Activated CD4-positive, alpha-beta T cell treated with anti-CD3 and anti-CD28 coated beads, Interleukin-2, amount 50 U/mL, for 16 hours (primary cell): ENCODE measurements at regions not wholly inside any gene's neighbourhood (a gene's known extent, or its start where the extent isn't known, plus 50 kb on each side); places are given as distances from the start of the nearest gene placed in this dataset.

Experiments used
- DNase-seq: peaks from one replicate; pipeline ENCODE4 v3.0.0-alpha.2; 2020

DNA sequence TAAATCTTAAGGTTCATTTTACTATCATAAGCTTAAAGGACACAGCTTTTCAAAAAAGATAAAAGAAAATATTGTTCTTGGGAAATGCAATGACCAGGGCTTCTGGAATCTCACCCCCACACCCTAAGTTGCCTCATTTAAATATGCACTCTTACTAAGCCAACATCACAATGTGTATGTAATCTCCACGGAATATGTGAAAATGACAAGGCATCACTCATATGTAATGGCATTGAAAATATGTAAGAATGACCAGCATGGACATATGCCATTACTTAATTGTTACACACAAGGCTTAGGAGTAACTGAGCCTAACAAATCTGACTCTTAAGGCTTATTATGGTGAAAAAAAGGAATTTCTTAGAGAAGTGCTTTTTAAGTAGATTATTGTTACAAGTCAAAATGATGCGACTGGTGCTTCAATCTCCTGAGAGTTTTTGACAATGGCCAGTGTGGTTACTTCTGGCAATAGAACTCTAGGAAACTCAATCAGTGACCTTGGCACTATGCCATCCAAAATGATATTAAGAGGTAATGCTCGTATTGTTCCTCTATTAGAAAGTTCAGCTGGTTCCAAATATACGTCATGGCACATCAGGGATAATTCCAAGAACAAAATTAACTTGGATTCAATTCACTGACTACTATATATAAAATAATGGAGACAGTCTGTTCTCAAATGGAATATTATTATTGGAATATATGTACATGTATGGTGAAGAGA, 290.0 kb upstream of the PLSCR5 start:
- no peak for DNase-seq

DNA sequence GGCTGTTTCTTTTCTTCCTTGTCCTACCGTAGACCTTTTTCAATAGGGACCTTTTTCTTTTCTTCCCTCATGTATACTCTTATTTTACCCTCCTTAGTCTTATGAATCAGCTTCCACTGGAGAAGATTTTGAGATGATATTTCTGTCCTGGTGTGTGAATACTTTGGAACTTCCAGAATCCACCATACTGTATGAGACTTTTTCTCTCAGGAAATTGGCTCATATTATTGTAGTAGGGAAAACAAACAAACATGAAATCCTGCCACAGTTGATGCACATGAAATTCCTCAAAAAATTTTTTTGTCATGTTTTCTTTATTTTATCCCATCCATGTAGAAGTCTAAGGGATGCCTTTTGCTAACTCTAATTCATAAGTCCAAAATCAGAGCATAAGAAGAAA, 289.3 kb upstream of the PLSCR5 start:
- DNase-seq = no peak

DNA sequence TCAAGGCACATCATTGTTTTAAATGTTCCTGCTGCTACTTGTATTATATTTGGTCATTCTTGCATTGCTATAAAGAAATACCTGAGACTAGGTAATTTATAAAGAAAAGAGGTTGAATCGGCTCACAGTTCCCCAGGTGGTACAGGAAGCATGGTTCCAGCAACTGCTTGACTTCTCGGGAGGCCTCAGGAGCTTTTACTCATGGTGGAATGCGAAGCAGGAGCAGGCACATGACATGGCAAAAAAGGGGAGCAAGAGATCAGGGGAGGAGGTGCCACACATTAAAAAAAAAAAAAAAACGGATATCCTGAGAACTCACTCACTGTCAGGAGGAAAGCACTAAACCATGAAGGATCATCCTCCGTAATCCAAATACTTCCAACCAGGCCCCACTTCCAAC, 286.9 kb upstream of the PLSCR5 start:
- DNase-seq = no peak

DNA sequence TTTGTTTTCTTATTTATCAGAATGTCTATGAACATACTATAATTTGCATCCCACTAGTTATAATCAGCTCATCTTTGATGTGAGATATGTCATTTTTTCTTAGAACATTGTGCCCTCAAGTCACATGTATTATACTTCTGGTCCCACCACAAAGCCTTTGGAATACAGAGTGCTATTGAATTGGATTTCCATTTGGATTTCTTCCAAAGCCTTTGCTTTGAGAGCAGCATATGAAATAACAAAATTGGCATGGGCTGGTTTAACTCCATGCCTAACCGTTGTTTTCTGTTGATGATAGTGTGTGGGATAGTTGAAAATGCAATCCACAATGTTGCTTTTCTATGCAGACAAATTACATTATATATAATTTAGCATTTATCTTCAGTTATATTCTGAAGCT, 284.5 kb upstream of the PLSCR5 start:
- DNase-seq = no peak

DNA sequence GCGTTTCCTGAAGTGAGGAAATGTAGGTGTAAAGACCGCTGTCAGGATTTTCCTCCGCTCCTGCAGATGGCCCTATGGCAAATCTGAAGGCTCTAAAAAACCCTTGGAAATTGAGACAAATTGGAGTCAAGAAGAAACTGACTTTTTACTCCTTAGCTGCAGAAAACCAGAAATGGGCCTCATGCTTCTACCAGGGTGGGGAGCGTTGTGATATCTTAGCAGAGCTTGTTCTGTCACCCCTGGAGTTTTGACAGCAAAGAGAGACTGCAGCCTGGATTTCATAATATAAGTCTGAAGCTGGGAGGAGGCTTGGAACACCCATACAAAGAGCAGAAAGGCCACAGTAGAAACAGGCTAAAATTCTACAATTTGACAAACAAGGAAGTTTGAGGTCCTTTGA, 283.0 kb upstream of the PLSCR5 start:
- no peak for DNase-seq

DNA sequence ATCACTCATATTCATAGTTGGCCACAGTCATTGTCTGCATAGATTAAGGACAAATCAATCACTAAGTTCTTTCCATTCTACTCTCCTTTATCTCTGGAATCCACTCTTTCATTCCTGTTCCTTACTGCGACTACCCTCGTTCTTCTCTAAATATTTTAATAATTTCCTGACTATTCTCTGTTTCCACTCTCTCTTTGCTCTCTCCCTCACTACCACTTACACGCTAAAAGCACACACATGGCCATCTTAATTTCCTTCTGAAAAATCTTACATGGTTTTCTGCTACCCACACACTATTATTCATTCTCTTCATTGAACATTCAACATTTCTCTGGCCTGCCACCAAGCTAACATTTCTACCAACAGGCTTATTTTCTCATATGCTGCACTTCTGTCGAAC, 279.6 kb upstream of the PLSCR5 start:
- no peak for DNase-seq

DNA sequence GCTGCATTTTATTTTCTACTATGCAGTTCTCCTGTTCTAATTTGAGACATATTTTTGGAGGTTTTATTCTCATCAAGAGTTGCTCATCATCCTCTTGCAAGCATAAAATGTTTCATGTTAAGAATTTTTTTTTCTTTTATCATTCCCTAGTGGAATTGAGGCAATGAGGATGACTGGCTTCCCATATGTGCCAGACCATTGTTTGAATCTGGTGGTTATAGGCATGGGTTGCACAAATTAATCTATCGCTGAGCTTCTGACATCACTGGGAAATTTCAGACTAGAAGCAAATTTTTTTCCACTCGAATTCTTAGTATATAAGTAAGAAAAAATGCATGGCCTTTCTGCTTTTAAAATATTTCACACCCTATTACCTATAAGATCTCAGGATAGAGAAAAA, 279.1 kb upstream of the PLSCR5 start:
- no peak for DNase-seq

DNA sequence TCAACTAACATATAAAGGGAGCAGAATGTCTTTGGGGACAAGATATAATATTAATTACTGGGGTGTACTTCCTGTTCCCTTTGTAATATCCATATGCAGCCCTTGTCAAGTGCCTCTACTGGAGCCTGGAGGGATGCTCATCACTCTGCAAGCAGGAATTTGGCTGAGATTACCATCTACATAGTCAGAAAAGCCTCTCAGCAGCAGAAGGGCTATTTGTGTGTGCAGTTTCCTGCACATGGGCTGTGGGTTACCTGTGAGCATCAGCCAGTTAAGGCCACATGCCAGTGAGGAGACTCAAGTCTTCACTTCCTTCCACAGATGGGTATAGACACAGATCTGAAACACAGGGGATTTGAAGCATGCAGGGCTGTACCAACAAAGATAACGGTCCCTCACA, 278.1 kb upstream of the PLSCR5 start:
- DNase-seq = no peak

DNA sequence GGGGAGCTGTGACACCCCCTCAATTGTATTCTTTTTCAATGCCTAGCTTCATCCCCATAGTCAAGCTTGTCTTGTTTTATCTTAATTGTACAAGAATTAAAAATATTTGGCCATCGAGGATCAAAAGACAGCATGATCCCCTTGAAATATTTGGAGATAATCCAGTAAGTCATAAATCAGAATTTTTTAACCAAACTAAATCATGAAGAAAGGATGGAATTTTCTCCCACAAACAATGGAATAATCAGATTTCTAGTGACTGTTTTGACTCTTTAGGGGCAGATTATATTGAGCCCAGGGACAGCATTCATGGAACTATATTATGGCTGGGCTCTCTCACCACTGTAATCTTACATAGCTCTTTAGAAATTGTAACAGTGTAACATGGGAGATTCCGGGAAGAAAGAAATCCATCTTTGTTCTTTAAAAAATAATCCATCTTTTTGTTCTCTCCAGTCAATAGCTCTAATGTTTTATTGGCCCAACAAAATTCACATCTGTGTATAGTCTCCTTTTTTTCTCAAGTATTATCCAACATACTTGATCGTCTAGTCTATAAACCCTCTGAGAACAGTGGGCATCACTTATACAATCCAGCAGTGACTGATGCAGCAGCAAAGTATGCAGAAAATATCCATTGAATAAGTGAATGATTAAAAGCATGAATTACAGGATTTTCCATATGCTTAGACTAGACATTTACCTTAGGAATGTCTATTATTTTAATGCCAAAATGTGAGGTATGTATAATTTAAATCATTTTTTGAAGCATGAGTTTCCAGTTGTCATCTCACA, 277.0 kb upstream of the PLSCR5 start:
- DNase-seq = no peak

DNA sequence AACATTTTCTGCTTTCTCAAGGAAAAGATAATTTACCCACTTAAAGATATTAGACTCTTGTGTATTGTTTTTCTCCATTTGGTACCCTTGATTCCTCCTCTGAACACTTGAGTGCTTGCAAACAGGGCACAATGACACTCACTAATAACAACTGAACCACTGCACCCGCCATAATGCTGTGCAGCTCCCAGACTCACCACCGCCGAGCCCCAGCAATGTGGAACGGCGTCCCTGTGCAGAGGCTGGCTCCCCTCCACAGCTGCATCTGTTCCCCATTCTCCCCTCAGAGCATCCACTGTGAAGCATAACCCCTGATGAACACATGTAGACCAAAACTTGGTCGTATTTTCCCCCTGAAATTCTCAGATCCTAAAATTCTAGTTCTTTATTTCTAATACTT, 276.2 kb upstream of the PLSCR5 start:
- DNase-seq = no peak

DNA sequence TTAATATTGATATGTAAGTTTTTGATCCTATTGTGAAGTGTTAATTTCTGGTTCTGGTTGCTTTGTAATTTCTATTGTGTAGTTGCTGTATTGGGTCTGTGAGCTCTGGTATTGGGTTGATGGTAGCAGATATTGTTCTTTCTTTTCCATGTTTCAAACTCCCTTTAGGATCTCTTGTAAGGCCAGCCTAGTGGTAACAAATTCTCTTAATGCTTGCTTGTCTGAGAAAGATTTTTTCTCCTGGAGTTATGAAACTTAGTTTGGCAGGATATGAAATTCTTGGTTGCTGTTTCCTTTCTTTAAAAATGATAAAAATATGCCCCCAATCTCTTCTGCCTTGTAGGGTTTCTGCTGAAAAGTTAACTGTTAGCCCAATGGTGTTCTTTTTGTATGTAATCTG, 268.6 kb upstream of the PLSCR5 start:
- DNase-seq = no peak

DNA sequence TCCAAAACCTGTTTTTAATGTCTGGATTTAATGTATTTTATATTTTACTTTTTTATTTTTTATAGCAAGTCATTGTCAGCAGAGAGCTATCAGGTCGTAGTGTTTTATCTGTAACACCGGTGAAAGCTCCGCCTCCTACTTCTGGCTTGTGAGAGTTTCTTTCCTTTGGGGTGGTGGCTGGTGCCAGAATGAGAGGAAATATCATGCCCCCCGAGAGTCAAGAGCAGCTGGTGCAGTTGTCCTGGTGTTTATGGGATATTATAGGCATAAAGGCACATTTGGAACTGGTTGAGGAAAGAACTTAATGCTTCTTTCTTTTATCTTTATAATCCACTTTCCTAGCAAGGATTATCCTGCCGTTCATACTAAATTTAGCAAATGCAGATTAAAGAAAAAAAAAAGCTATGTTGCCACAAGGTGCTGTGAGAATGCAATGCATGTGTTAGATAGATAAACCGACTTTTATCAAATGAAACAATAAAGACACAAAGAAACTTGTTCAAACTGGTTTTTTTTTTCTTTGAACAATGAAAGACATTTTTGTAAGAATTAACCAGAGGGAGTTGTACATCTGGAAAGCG, 260.1 kb upstream of the PLSCR5 start:
- DNase-seq = no peak

DNA sequence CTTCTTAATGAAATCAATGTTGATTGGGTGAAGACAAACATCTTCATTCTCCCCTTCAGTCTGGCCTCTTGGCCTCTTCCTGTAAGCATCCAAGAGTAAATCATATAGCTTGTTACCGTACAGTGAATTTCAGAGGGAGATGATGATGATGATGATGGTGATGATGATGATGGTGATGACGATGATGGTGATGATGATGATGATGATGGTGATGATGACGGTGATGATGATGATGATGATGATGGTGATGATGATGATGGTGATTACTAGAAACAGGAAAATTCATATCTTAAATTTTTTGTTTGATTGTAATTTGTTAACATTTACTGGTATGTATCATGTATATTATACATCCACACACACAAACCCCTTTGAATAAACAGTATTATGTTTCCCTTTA, 256.1 kb upstream of the PLSCR5 start:
- DNase-seq = no peak

DNA sequence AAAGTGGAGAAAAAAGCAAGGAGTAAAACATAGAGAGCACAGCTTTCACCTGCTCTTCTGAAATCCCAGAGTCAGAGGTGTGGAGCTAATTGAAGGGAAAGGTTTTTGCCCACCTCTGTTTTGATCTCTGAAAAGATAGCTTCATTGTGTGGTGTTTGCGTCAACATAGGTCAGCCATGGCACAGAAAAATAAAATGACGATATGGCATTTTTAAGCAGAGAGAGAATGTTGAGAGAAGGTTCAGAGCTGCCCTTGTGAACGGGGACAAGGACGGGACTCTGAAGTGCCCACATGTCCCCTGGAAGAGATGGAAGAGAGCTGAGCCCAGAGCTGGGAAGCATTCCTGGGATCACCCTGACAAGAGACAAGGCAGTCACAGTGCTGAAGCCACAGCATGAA, 249.4 kb upstream of the PLSCR5 start:
- DNase-seq = no peak

DNA sequence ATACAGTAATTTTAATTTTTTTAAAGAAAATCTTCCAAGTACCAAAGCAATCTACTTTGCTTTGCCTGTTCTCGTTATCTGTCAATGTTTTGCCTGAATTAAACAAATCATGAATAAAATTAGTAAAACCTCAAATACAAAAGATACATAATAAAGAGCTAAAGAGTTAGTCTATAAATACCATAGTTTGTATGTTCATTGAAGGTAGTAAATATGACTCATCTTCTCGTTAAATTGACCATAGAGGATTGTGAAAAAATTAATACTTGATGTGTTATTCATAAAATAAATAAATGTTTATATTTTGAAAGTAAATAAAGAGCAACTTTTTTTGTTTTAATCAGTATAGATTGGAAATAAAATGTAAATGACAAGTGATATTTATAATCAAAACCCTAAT, 246.5 kb upstream of the PLSCR5 start:
- DNase-seq = no peak

DNA sequence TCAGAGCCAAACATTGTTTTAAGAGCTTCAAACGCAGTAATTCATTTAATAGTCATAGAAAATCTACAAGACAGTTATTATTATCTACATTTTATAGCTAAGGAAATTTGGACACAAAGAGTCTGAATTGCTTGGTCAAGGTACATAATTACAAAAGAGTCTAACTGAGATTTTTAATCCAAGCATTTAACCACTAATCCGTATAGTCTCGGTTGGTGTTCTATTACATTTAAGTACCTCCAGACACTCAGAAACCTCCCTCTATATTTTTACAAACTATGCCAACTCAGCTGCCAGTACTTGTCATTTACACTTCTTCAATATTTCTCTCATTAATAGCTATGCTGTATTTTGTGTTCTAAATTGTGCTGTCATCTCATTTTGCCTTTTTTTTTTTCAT, 240.2 kb upstream of the PLSCR5 start:
- DNase-seq = no peak

DNA sequence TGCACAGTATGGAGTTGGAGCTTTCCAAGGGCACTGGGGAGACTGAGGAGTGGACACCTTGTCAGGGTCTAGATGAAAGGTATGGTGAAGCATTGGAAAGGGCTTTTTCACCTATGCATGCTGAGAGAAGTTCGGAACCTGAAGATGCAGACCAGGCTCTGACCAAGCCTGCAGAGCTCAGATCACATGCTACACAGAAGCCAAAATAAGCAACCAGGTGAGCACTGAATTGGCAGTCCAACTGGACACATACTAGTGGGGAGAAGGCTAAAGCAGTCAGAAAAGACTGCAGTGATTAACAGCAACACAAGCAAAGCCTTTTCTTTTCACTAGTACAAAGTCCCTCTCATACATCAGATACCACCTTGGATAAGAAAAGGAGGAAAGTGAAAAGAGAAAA, 238.3 kb upstream of the PLSCR5 start:
- DNase-seq = no peak

DNA sequence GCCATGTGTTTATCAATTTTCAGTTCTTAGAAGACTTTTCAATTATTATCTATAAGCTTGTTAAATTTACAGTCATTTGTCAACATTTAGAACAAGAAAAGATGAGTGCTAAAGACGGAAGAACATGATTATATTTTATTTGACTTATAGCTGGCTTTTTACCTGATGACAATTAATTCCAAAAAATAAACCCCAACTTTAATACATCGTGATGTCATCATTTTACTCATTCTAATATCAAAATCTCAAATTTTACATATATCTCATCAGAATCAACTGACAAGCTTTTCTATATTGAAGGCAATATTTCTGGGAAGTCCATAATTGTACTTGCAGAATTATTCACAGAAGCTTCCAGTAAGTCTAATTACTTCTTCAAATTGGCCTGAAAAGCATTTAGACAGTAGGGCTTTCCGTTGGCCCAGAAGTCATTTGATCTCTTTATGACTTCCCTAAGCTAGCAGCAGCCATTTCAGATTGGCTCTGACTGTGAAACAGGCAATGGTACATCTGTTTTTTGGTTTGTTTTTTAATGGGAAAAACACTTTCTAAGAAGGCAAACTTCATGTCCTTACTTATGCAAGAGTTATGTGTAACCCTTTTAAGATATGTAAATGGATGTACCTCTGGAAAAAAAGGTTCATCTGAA, 234.7 kb upstream of the PLSCR5 start:
- no peak for DNase-seq

DNA sequence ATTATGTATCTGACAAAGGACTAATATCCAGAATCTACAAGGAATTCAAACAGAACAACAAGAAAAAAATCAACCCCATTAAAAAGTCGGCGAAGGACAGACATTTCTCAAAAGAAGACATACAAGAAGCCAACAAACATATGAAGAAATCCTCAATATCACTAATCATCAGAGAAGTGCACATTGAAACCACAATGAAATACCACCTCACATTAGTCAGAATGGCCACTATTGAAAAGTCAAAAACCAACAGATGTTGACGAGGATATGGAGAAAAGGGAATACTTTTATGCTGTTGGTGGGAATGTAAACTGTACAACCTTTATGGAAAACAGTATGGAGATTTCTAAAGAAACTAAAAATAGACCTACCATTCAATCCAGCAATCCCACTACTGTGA, 233.1 kb upstream of the PLSCR5 start:
- DNase-seq = no peak

DNA sequence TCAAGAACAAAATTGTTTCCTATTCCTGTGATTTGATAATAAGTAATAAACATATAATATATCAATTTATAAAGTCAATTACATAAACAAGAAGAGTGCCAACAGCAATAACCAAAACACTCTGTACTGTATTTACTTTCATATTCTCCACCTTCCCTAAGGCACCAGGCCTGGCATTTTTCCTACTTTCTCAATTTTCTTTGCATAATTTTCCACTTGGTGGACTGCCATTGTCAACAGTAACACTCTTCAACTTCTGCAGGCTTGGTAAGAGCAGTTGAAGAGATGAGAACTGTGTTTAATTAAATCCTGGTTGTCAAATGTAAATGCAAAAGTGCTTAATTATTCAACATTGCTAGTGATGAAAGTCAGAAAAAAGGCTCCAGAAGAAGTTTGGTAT, 229.8 kb upstream of the PLSCR5 start:
- DNase-seq = no peak

DNA sequence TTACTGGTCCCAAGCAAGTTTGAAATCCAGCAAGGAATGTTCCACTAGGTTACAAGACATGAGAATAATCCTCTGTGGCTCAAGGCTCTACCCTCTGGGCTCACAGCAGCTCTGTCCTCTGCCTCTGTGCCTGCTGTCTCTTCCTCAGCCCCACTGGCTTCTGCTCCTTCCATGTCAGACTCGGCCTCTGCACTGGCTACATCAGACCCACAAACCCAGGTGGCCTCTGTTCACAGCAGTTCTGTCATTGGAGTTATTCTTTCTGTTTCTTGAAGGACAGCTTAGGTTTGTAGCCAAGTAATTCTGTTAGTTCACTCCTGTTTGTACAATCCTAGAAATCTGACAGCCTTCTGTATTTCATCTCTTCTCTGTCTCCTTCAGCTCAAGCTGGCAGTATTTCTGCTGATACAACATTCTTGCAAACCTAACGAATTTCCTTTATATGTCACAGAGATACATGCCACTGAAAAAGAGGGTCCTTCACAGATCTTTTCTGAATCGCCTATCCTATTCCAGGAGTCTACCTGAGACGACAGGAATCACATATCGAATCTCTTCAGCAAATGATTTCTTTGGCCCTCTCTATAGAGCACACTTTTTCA, 227.8 kb upstream of the PLSCR5 start:
- DNase-seq = no peak

DNA sequence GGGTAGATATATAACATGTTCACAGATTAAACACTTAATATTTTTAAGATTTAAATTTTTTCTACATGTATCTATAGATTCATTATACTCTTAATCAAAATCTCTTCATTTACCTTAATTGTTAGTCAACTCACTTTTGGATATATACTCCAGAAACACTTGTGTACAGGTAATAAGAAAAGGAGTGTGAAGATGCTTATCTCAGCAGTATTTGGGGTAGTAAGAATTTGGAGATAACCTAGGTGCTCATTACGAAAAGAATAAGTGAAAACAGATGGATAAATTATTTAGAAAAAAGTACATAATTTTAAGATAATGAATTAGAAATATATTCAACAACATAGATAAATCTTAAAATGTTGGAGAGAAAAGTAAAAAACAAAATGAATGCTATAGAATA, 226.5 kb upstream of the PLSCR5 start:
- DNase-seq = no peak

DNA sequence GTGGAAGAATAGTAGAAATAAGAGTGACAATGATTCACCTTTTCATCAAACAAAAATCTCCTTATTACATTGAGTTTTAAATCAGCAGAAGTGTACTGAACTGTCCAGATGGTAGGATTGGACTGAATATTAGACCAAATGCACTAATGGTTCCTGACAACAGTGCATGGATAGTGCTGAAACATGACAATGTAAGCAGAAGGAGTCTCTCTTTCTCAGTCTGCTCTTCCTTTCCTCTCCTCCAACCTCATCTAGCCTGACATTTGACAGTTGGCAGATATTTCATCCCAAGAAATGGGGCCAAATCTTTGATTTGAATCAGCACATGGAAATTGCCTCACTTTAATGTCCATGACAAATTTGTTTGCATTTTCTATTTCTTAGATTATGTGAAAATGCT, 225.1 kb upstream of the PLSCR5 start:
- no peak for DNase-seq

DNA sequence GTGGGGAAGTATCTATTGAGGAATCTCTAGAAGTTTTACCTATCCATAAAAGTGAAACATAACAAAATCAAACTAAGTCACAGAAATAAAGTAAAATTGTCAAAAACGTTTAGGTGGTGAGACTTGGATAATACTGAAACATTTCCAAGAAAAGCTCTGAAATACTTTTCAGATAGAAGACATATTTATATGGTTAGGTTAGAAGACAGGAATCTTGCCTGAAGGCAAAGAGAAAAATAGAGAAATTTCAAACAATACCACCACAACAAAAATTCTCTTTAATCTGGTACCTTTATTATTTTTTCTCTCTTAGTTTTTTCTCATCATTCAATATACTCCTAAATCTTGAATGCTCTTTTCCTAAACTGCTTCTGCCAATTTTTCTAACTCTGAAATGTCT, 222.7 kb upstream of the PLSCR5 start:
- DNase-seq = no peak
